IMR-90 (cell line): ENCODE measurements at regions not wholly inside any gene's neighbourhood (a gene's known extent, or its start where the extent isn't known, plus 50 kb on each side); places are given as distances from the start of the nearest gene placed in this dataset.

Experiments used
- ATAC-seq: fragments of 200-7000 bp; cut with Tn5 transposase; 2 replicates; pipeline ENCODE4 v1.9.1; 2020; ENCODE audit warnings: low read depth, mild to moderate bottlenecking, moderate library complexity
- BruUV-seq: library from RNA; stranded (reverse); fragments of 400-500 nt; replicated peaks from 2 replicates; lab custom pipeline; 2021; lab: Mats Ljungman, UMichigan
- CTCF ChIA-PET: fragments of 300-600 bp; formaldehyde crosslinking; extraction: SDS; loops from one replicate; lab custom pipeline; 2021; ENCODE audit warnings: antibody characterized with exemption; lab: Yijun Ruan, JAX
- POLR2A ChIA-PET: fragments of 300-600 bp; sonication (Branson Sonifier 250); formaldehyde crosslinking; loops from one replicate; lab custom pipeline; 2022; ENCODE audit warnings: antibody characterized with exemption; ENCODE audit not compliant: unreplicated experiment; lab: Charles Lee
- DNase-seq: peaks from one replicate; pipeline ENCODE4 v3.0.0; 2013
- H2AFZ ChIP-seq: replicated peaks from 2 replicates; pipeline ENCODE3; 2013; ENCODE audit warnings: low read length, mild to moderate bottlenecking; ENCODE audit not compliant: poor library complexity
- H2AK5ac ChIP-seq: 2 replicates; pipeline ENCODE4 v1.6.1; 2013; ENCODE audit warnings: low read depth, low read length, inconsistent platforms
- H2AK9ac ChIP-seq: replicated peaks from 2 replicates; pipeline ENCODE3; 2013; ENCODE audit warnings: mild to moderate bottlenecking, low read depth, low read length, moderate library complexity; ENCODE audit not compliant: poor library complexity
- H2BK120ac ChIP-seq: 2 replicates; pipeline ENCODE4 v1.6.1; 2013; ENCODE audit warnings: low read depth, low read length, inconsistent platforms
- H2BK15ac ChIP-seq: 3 replicates; pipeline ENCODE4 v1.6.1; 2013; ENCODE audit warnings: low read depth, low read length, inconsistent platforms
- H2BK20ac ChIP-seq: 2 replicates; pipeline ENCODE4 v1.6.1; 2013; ENCODE audit warnings: low read depth, mild to moderate bottlenecking, inconsistent platforms, low read length, moderate library complexity
- H2BK5ac ChIP-seq: 2 replicates; pipeline ENCODE4 v1.6.1; 2013; ENCODE audit warnings: mild to moderate bottlenecking, low read depth, low read length, inconsistent platforms; ENCODE audit not compliant: poor library complexity, severe bottlenecking
- H3K14ac ChIP-seq: replicated peaks from 2 replicates; pipeline ENCODE4 v1.6.1; 2013; ENCODE audit warnings: low read depth, low read length, inconsistent platforms
- H3K18ac ChIP-seq: 2 replicates; pipeline ENCODE4 v1.6.1; 2013; ENCODE audit warnings: low read depth, low read length, control low read depth
- H3K23ac ChIP-seq: 2 replicates; pipeline ENCODE4 v1.6.1; 2013; ENCODE audit warnings: low read depth, low read length, inconsistent platforms
- H3K27ac ChIP-seq: 2 replicates; pipeline ENCODE4 v1.5.1; 2013; ENCODE audit warnings: mild to moderate bottlenecking, control low read depth, low read length; ENCODE audit not compliant: insufficient read depth
- H3K27me3 ChIP-seq: 2 replicates; pipeline ENCODE4 v1.6.1; 2013; ENCODE audit warnings: low read length; ENCODE audit not compliant: control insufficient read depth, insufficient read depth
- H3K36me3 ChIP-seq: 2 replicates; pipeline ENCODE4 v1.6.1; 2013; ENCODE audit warnings: low read length, mixed read lengths; ENCODE audit not compliant: control insufficient read depth, insufficient read depth
- H3K4ac ChIP-seq: 2 replicates; pipeline ENCODE4 v1.6.1; 2013; ENCODE audit warnings: low read depth, low read length, inconsistent platforms
- H3K4me1 ChIP-seq: 2 replicates; pipeline ENCODE4 v1.6.1; 2013; ENCODE audit warnings: low read length, mixed read lengths; ENCODE audit not compliant: control insufficient read depth, insufficient read depth
- H3K4me2 ChIP-seq: 2 replicates; pipeline ENCODE4 v1.6.1; 2013; ENCODE audit warnings: low read depth, mild to moderate bottlenecking, control low read depth, low read length, moderate library complexity
- H3K4me3 ChIP-seq: 2 replicates; pipeline ENCODE4 v1.5.1; 2013; ENCODE audit warnings: low read depth, mild to moderate bottlenecking, control low read depth, low read length, moderate library complexity; ENCODE audit not compliant: insufficient read depth
- H3K56ac ChIP-seq: 2 replicates; pipeline ENCODE4 v1.6.1; 2013; ENCODE audit warnings: low read length, inconsistent platforms; ENCODE audit not compliant: insufficient read depth; ENCODE audit errors: extremely low read depth
- H3K79me1 ChIP-seq, 2 experiments: 2 replicates each; pipeline ENCODE4 v1.6.1; 2013; ENCODE audit warnings: low read length in 2 of 2, inconsistent platforms in 1 of 2, low read depth in 1 of 2
- H3K9ac ChIP-seq: 2 replicates; pipeline ENCODE4 v1.6.1; 2013; ENCODE audit warnings: low read depth, low read length, control low read depth
- H3K9me1 ChIP-seq: 2 replicates; pipeline ENCODE4 v1.6.1; 2013; ENCODE audit warnings: low read length, inconsistent platforms; ENCODE audit not compliant: insufficient read depth
- H3K9me3 ChIP-seq: 2 replicates; pipeline ENCODE4 v1.6.1; 2013; ENCODE audit warnings: low read length; ENCODE audit not compliant: control insufficient read depth, insufficient read depth
- H4K20me1 ChIP-seq: 2 replicates; pipeline ENCODE4 v1.6.1; 2013; ENCODE audit warnings: low read length, inconsistent platforms; ENCODE audit not compliant: insufficient read depth
- H4K5ac ChIP-seq: 2 replicates; pipeline ENCODE4 v1.6.1; 2013; ENCODE audit warnings: mild to moderate bottlenecking, low read depth, low read length, control low read depth
- H4K8ac ChIP-seq, 2 experiments: 2 replicates each; pipeline ENCODE4 v1.6.1; 2013; ENCODE audit warnings: low read depth in 2 of 2, low read length in 2 of 2, control low read depth in 1 of 2, inconsistent platforms in 1 of 2
- H4K91ac ChIP-seq: 2 replicates; pipeline ENCODE4 v1.6.1; 2013; ENCODE audit warnings: low read depth, low read length, inconsistent platforms; ENCODE audit not compliant: insufficient read depth
- BHLHE40 ChIP-seq: fragments of 150-350 bp; IDR thresholded peaks from 2 replicates; pipeline ENCODE4 v1.6.1; 2016; ENCODE audit warnings: mild to moderate bottlenecking, low read depth, low read length
- CEBPB ChIP-seq: IDR thresholded peaks from 2 replicates; pipeline ENCODE4 v1.6.1; 2012; ENCODE audit warnings: low read depth, low read length, improper control_type of control experiment
- CHD1 ChIP-seq: IDR thresholded peaks from 2 replicates; pipeline ENCODE4 v1.6.1; 2012; ENCODE audit warnings: low read depth, low read length, improper control_type of control experiment
- MAZ ChIP-seq: IDR thresholded peaks from 2 replicates; pipeline ENCODE4 v1.6.1; 2012; ENCODE audit warnings: low read depth, mild to moderate bottlenecking, low read length, improper control_type of control experiment, moderate library complexity, borderline replicate concordance
- POLR2A ChIP-seq: IDR thresholded peaks from 2 replicates; pipeline ENCODE4 v1.6.1; 2012; ENCODE audit warnings: mild to moderate bottlenecking, low read depth, low read length
- RAD21 ChIP-seq: IDR thresholded peaks from 2 replicates; pipeline ENCODE4 v1.6.1; 2012; ENCODE audit warnings: low read length, improper control_type of control experiment
- RCOR1 ChIP-seq: IDR thresholded peaks from 2 replicates; pipeline ENCODE4 v1.6.1; 2012; ENCODE audit warnings: mild to moderate bottlenecking, low read length, improper control_type of control experiment; ENCODE audit not compliant: insufficient replicate concordance
- RFX5 ChIP-seq: IDR thresholded peaks from 2 replicates; pipeline ENCODE4 v1.8.0; 2012; ENCODE audit warnings: low read depth, mild to moderate bottlenecking, low read length, moderate library complexity
- SMC3 ChIP-seq: fragments of 150-350 bp; IDR thresholded peaks from 2 replicates; pipeline ENCODE4 v1.6.1; 2016; ENCODE audit warnings: low read depth, mild to moderate bottlenecking, antibody characterized with exemption, low read length, moderate library complexity
- WGBS, 2 experiments: methylation state at CpG; one replicate each; pipeline versions ENCODE4 v1.1.5 to v1.1.7; 2013; ENCODE audit warnings: missing lambda C conversion rate in 2 of 2; ENCODE audit not compliant: insufficient read length in 1 of 2; ENCODE audit errors: extremely low coverage in 2 of 2; 5-methylcytosine and 5-hydroxymethylcytosine counted together
- dilution Hi-C: fragments of 300-500 bp; cut with HindIII; formaldehyde crosslinking; loops from one replicate; pipeline ENCODE4 v1.14.3; 2018; ENCODE audit warnings: low sequenced_read_pairs; ENCODE audit not compliant: unreplicated experiment
- in situ Hi-C: fragments of 300-500 bp; cut with MboI; formaldehyde crosslinking; loops from 3 replicates; pipeline ENCODE4 v1.14.3; 2019; ENCODE audit warnings: low sequenced_read_pairs, inconsistent platforms, mixed read lengths
- intact Hi-C: fragments of 100-400 bp; cut with micrococcal nuclease; formaldehyde crosslinking; loops from 2 replicates; pipeline ENCODE4 v1.10.0; 2022
- TF ChIP-seq, protein P1 (sequence below): fragments of 150-350 bp; IDR thresholded peaks from 2 replicates; pipeline ENCODE4 v1.6.1; 2016; ENCODE audit warnings: low read depth, mild to moderate bottlenecking, low read length, moderate library complexity, borderline replicate concordance
- TF ChIP-seq, protein P2 (sequence below): conservative IDR thresholded peaks from 2 replicates; pipeline ENCODE4 v1.5.1; 2012; ENCODE audit warnings: mild to moderate bottlenecking, low read depth, low read length, improper control_type of control experiment

DNA sequence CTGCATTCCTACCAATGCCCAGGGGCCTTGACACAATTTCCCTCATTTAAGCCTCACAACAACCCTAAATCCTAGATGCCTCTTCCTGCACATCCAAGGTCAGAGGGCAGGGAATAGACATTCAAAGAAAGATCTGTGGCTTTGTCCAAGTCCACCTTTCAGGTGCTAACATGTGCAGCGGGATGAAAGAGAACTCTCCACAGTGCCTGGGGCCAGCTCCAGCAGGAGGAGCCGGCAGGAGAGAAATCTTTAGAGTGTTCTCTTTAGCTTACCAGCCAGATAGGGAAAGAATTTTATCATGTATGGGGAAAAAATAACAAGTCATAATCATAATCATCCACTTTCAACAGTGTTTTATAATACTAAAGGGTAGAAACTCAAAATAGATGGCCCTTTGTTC, 319.7 kb downstream of the MATN1 start:
- no peaks in the 10 kb centered on the region for H4K20me1 ChIP-seq
- H2BK20ac ChIP-seq: no peak overlapping the region
- H3K18ac ChIP-seq: no peak overlapping the region
- no peak overlapping the region for H2AK9ac ChIP-seq
- no peak overlapping the region for H3K4me2 ChIP-seq
- no peak overlapping the region for H3K9ac ChIP-seq
- in situ Hi-C loops: no loop called here
- H3K56ac ChIP-seq: no peak overlapping the region
- dilution Hi-C loops: no loop called here
- H3K9me3 ChIP-seq: no peaks in the 10 kb centered on the region
- H3K4me1 ChIP-seq: no peaks in the 10 kb centered on the region
- ChIA-PET POLR2A (no interaction called here), CTCF (no interaction called here)
- no peak for DNase-seq
- H2BK120ac ChIP-seq: no peak overlapping the region
- no peak overlapping the region for H2BK5ac ChIP-seq
- H2AK5ac ChIP-seq: no peak overlapping the region
- H2BK15ac ChIP-seq: no peak overlapping the region
- H3K27me3 ChIP-seq: peaks cover 4% of the 10 kb centered on the region; the same call in 1 of the 2 replicates
- H3K4ac ChIP-seq: no peak overlapping the region
- no peak for ATAC-seq
- no peak overlapping the region for H3K23ac ChIP-seq
- no peak overlapping the region for H4K91ac ChIP-seq
- WGBS, 2 experiments: no CpG with 5 or more reads among the region's 2 CpGs
- H4K8ac ChIP-seq: no peak overlapping the region
- no TSS peak for BruUV-seq
- intact Hi-C loops: no loop called here
- no peaks in the 10 kb centered on the region for H3K79me1 ChIP-seq
- TF ChIP-seq CHD1 (no peak), CEBPB (no peak), POLR2A (no peak), MAZ (no peak), BHLHE40 (no peak), RAD21 (no peak), SMC3 (no peak), RCOR1 (no peak), RFX5 (no peak)
- TF ChIP-seq, protein P1, sequence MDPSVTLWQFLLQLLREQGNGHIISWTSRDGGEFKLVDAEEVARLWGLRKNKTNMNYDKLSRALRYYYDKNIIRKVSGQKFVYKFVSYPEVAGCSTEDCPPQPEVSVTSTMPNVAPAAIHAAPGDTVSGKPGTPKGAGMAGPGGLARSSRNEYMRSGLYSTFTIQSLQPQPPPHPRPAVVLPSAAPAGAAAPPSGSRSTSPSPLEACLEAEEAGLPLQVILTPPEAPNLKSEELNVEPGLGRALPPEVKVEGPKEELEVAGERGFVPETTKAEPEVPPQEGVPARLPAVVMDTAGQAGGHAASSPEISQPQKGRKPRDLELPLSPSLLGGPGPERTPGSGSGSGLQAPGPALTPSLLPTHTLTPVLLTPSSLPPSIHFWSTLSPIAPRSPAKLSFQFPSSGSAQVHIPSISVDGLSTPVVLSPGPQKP: no peak
- TF ChIP-seq, protein P2, sequence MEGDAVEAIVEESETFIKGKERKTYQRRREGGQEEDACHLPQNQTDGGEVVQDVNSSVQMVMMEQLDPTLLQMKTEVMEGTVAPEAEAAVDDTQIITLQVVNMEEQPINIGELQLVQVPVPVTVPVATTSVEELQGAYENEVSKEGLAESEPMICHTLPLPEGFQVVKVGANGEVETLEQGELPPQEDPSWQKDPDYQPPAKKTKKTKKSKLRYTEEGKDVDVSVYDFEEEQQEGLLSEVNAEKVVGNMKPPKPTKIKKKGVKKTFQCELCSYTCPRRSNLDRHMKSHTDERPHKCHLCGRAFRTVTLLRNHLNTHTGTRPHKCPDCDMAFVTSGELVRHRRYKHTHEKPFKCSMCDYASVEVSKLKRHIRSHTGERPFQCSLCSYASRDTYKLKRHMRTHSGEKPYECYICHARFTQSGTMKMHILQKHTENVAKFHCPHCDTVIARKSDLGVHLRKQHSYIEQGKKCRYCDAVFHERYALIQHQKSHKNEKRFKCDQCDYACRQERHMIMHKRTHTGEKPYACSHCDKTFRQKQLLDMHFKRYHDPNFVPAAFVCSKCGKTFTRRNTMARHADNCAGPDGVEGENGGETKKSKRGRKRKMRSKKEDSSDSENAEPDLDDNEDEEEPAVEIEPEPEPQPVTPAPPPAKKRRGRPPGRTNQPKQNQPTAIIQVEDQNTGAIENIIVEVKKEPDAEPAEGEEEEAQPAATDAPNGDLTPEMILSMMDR: no peak
- no peak overlapping the region for H4K5ac ChIP-seq
- H3K9me1 ChIP-seq: no peaks in the 10 kb centered on the region
- no peak overlapping the region for H2AFZ ChIP-seq
- H3K36me3 ChIP-seq: no peaks in the 10 kb centered on the region
- H3K14ac ChIP-seq: no peak overlapping the region
- no peak overlapping the region for H3K27ac ChIP-seq
- no peak overlapping the region for H3K4me3 ChIP-seq
